ENCODE measurements at regions not wholly inside any gene's neighbourhood (a gene's known extent, or its start where the extent isn't known, plus 50 kb on each side); places are given as distances from the start of the nearest gene placed in this dataset.

DNA sequence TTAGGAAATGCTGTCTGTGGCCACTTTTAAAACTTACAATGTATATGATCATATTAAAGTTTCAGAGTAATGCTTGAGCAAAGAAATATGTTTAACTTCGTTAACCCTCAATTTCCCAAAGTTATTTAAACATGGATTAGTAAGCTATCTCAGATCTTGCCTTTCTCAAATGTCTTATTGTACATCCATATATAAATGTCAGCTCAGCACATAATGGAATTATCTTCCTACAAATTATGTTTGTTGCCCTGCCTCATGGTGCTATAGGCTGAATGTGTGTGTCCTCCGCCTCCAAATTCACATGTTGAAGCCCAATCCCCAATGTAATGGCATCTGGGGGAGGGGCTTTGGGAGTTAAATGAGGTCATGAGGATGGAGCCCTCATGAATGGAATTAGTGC lies 200.3 kb downstream of the MINAR1 start:
- TF ChIP-seq, protein P1, sequence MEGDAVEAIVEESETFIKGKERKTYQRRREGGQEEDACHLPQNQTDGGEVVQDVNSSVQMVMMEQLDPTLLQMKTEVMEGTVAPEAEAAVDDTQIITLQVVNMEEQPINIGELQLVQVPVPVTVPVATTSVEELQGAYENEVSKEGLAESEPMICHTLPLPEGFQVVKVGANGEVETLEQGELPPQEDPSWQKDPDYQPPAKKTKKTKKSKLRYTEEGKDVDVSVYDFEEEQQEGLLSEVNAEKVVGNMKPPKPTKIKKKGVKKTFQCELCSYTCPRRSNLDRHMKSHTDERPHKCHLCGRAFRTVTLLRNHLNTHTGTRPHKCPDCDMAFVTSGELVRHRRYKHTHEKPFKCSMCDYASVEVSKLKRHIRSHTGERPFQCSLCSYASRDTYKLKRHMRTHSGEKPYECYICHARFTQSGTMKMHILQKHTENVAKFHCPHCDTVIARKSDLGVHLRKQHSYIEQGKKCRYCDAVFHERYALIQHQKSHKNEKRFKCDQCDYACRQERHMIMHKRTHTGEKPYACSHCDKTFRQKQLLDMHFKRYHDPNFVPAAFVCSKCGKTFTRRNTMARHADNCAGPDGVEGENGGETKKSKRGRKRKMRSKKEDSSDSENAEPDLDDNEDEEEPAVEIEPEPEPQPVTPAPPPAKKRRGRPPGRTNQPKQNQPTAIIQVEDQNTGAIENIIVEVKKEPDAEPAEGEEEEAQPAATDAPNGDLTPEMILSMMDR (IDR thresholded peaks at IDR 0.05) = no peak
- TF ChIP-seq POLR2AphosphoS5 (IDR thresholded peaks at IDR 0.05) = no peak
